NCI-H82 (cell line): ENCODE measurements at regions not wholly inside any gene's neighbourhood (a gene's known extent, or its start where the extent isn't known, plus 50 kb on each side); places are given as distances from the start of the nearest gene placed in this dataset.

ENCODE experiments used
- DNase-seq: peaks from one replicate; lab custom pipeline; 2025; lab: John Stamatoyannopoulos, UW

DNA sequence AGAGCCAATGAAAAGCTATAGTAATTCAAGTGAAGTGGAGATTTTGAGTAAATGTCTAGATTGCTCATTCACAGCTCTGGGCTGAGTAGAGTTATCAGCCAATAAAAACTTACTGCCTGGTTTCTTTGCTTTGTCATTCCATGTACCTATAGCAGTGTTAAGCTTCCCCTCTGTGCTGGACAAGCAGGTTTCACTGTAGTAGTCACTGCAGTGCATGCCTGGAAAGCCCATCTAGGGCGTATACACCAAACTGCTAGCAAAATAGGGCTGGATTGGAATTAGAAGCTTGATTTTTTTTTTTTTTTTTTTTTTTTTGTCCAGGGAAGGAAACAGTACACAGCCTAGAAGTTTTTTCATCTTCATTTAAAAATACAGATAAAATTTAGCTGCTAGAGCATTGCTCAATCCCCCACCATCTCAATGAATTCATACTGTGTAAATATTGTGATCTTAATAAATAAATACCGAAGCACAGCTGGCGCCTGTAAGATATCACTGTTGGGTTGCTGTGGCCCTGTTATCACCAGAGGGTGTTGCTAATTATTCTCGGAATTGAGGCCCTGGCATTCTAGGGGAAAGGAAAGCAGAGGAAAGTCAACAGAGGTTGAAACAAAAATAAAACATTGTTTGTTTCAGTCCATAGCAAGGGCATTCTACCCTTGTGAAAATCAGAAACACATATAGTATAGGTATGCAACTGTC, 968.5 kb upstream of the GJE1 start:
- DNase-seq = no peak

DNA sequence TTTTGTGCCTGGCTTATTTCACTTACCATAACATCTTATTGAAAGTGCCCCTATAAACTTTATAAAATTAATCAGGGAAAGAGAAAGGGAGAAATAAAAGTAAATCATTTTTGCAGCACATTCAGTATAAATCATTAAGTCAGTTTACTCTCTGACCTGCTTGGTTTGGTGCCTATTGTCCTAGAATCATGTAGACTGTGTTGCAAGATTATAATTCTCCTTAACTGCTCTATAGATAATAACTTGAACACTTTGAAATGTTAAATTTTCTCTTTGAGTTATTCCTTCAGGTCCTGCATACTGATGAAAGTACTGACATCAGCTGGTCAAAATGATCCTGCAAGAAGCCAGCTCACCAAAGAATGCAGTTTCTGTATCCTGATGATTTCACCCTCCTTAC, 969.6 kb upstream of the GJE1 start:
- DNase-seq = no peak

DNA sequence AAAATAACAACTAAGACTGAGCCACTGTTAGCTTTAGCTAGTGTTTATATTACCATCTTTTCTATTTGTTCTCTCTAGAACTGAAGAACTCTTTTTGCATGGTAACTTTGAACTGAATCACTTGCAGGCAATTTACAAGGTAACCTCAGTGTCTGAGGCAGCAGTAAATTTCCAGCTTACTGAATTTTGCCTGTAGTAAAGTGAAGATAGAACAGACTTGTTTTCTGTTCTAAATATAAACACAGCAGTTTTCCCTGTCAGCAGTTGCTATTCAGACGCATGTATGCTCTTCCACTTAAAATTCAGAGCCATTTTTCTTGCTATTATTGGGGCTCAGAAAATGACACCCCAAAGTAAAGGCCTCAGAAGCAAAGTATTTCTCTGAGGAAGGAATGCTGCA, 974.0 kb upstream of the GJE1 start:
- DNase-seq = no peak

DNA sequence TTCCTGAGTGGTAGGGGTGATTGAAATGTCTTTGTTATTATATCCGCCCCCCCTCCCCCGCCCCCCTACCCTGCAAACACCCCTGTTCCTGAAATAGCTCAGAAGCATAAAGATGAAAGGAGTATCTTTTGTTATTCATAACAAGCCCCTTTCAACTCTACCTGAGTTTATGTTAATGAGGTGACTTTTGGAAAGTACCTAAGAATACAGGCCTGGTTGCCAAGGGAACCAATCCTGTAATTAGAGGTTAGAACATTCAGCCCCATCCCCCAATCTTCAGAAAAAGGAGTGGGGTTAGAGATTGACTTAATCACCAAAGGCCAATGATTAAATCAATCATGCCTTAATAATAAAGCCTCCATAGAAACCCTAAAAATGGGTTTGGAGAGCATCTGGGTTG, 979.2 kb upstream of the GJE1 start:
- peak; percentile 13 for DNase-seq

DNA sequence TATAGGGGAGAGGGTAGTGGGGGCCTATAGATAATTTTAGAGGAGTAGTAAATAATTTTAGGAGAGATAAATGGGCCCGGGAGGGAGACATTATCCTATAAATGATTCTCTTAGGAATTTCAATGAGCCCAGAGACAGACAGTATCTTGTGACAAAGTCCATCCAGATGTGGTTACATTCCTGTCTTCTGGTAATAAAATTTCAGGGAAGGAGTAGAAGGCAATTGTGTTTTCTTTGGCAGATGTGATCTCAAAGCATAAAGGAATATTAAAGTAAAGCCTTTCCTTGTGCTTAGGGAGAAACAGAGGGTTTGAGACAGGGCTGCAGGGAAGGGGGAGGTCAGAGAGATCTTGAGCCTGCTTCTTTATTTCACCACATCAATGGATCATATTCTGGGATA, 979.8 kb upstream of the GJE1 start:
- no peak for DNase-seq

DNA sequence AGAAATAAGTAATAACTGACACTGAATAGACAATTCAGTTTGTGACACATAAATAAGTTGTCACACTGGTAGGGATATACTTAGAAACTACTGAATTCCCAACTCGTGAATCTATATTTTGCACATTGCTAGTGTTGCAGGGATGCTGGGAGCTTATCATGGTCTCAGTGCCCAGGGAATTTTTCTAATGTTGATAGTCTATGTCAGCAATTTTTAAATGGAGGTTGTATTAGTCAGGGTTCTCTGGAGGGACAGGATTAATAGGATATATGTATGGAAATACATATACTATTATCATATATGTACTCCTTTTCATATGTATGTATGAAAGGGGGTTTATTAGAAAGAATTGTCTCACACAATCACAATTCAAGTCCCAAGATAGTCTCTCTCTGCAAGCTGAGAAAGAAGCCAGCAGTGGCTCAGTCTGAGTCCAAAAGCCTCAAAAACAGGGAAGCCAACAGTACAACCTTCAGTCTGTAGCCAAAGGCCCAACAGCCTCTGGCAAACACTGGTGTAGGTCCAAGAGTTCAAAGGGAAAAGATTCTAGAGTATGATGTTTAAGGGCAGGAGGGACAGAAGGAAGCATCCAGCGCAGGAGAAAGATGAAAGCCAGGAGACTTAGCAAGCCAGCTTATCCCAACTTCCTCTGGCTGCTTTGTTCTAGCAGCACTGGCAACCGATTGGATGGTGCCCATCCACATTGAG, 980.9 kb upstream of the GJE1 start:
- DNase-seq = no peak

DNA sequence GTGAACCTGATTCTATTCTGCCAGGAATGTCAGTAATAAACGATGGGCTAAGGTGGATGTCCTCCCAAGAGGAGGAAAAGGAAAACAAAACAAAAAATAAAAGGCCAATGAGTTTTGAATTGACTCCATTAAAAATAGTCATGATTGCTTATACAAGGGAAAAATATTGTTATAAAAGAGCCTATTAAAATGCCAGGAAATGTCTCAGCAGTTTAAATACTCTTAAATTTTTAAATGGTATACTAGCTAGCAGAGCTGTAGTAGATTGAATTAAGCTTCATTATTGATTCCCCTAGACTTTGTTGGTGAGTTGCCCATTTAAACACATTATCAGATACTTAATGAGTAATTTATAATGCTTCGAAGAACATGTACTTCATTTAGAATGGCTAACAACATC, 990.9 kb upstream of the GJE1 start:
- DNase-seq = no peak

DNA sequence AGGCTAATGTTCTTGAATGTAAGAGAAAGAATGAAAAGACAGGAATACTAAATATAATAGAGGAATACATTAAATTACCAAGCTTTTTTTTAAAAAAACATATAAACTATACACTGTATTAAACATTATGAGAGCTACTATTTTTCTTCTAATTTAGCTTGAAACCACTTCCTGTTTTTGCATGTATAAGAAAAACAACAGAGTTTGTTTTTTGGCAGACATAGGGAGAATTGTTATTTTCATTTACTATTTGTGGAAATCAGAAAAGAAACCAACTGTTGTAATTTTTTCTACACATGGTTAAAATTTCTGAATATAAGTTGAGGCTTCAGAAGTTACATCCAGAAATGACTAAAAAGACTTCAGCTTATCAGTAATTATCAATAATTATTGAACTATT, 991.8 kb upstream of the GJE1 start:
- DNase-seq = no peak

DNA sequence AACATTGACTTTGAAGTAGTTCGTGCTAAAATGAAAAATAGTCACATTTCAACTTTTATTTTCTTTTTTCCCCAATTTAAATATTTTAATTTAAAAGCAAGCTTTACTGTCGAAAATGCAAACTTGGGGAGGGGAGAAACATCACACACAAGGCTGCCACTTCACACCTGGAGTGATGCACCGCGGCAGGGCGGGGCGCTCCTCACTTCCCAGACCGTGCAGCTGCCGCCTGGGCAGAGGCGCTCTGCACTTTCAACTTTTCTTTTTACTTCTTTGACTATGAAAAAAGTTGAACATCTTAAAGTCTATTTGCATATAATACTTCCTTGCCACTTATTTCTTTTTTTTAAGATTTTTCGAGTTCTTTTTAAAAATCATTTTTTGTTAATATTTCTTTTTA, 993.3 kb upstream of the GJE1 start:
- DNase-seq = no peak

DNA sequence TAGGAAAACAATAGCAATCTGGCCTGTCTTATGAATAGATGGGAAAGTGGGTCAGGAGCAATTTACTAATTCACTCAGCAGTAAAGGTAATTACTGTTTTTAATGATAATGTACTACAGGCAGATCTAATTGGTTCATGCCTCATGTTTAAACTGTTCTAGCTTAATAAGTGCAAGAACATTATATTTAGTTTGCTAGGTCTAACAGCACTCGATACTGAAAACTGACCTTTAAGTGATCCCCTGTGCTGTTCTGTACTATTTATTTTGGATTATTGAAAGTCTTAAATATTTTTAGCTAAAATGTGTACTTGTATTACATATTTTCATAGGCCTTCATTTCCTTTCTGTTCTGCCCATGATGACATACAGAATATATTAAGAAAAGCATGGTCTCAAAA, 998.0 kb upstream of the GJE1 start:
- peak; percentile 36 for DNase-seq

DNA sequence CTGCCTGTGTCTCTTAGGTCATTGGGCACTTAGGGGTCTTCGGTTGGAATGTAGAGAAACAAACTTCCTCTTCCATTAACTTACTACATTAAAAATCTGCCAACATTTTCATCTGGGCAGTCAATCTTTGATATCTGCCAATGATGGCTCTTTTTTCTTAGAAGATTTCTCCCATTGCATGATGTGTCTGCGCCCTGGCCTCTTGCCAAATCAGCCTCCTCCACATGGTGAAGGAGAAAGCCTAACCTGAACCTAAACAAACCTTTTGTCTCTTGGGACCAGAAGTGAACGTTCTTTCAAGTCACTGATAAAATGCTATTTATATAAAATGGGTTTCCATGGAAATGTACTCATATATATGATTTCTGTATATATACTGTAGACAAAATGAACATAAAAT, 998.9 kb upstream of the GJE1 start:
- peak; percentile 22 for DNase-seq

DNA sequence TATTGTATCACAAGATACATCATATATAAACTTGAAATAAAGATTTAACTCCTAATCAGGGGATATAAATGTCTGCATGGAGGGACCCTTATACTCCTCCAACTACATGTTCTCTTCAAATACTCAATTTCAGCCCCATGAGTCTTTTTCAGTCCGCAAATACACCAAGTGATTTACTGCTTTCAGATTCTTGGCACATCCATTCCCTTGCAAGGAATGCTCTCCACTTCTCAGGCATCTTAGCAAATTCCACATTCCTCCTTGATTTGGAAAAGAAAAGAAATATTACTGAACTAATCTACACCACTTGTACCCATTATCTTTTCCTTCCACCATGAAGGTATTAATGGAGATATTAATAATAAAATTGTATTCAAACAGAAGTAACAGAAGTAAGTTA, 999.4 kb upstream of the GJE1 start:
- DNase-seq = no peak

DNA sequence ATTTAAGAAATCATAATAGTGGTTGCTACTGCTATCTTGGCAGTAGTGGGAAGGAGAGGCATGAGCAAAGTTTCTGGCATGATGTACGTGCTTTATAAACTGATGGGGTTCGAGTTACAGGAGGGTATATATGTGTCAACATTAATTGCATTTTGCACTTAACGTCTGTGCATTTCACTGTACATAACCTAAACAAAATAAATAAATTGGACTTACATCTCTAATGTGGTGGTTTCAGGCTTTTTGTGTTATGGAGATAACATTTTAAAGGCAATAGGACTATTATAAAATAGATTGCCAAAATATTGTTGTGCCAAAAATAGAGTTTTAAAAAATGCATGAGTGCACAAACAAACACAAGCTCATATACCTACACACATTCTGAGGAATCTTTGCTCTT, 1001.1 kb upstream of the GJE1 start:
- DNase-seq = no peak

DNA sequence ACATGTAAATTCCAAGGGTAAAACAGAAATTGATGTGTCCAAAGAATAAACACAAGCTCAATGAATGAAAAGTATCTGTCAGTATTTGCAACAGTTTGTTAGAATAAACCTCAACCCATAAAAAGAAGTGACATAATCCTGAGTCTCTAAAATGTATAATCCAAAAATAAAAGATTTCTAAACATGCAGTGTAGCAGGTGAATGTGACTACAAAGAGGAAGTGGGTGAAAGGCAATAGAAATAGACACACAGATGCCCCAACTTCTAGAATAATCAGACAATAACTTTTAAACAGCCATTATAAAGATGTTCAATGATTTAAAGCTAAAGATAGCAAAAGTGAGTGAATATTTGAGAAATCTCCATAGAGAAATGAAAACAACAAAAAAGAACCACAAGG, 1009.2 kb upstream of the GJE1 start:
- DNase-seq = no peak

DNA sequence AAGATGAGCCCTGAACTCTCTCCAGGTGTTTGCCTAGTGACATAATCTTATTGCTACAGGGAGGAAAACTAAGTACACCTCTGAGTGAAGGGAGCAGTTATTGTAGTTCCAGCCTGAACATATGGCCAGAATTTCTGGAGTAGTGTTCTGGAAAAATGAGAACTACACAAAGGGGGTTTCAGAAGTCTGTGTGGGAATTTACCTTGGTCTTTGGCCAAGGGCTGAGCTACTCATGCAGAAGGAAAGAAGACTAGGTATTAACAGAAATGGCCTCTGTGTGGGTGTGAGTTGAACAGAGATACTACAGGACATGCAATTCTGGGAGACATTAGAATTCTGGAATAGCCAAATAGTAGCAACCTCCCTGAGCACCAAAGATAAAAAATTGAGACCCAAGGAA, 1009.7 kb upstream of the GJE1 start:
- DNase-seq = peak; percentile 5

DNA sequence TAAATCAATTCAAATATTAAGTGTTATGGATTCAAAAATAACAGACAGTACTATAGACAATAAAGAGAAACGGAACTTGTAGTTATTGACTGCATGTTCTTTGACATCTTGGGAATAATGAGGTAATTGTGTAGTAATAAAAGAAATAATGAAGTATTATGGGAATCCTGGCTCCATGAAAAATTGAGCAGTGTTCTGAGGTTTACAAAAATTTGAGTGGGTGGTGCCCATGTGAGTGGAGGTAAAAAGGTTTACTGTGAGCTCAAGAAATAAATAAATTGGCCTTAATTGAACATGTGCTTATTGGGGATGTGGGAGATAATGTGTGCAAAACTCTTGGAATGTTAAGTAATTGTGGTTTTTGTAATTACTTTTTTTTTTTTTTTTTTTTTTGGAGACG, 1013.7 kb upstream of the GJE1 start:
- no peak for DNase-seq

DNA sequence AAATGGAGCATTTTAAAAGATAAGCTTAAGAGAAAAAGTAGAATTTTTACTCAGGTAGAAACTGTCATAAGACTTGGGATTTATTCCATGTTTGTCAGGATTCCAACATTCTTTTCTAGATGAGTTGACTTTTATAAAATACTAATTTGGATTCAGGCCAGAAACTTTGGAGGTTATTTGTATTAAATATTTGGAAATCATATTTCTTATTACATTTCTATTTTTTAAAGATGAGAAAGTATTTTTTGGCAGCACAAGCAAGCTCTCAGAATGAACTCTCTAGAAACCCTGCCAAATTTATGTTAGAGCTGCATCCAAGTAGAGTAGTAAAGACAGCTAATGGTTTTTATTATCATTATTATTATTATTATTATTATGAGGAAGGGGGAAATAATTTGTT, 1014.9 kb upstream of the GJE1 start:
- DNase-seq = no peak

DNA sequence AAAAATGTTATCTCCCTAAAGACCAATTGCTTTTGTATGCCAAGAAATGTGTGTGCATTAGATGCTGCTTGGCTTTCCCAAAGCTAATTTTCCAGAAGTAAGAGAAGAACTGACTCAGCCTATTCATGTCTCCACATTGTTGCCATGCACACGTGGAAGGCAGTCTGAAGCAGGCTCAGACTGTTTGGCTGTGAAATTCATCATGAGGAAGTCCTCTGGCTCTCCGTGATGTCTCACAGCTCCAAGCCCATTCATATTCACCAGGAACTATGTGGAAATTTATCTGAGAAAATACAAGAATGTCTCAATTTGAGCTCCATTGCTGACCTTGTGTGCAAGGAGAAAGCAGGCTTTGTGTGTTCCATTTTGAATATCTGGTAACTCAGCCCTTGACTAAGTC, 1022.2 kb upstream of the GJE1 start:
- no peak for DNase-seq

DNA sequence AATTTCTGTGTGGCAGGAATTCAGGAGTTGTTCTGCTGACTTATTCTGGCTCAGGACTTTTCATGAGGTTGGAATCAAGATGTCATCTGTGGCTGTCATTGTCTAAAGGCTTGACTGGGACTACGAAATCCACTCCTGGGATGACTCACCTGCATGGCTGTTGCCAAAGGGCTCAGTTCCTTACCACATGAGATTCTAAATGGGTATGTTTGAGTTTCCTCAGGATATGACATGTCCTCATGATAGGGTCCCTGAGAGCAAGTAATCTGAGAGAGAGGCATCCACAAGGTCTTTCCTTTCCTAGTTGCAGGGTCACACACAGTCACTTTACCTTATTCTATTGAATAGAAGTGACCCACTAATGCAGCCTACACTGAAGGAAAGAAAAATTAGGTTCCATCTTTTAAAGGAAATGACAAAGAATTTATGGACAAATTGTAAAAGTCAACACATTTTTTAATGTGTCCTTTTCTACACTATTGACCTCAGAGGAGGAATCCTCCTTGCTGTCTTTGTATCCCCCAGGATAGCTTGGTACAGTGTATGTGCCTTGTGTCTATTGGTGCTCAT, 1025.0 kb upstream of the GJE1 start:
- DNase-seq = no peak

DNA sequence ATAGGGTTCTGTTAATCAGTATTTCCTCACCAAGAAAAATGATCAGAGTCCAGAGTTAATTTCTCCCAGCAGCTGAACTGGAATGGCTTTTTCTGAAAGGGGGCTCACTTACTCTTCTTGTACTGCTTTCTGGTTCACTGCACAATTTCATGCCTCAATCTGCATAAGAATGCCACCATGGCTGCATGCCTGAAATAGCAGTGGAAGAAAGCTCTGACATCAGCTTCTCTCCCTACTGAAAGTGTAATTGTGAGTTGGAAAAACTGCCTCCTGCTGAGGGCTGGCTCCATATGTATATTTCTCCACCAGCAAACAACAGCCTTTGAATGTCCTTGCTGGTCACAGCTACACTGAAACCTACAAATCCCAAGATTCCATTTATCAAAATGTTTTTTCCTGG, 1027.2 kb upstream of the GJE1 start:
- no peak for DNase-seq

DNA sequence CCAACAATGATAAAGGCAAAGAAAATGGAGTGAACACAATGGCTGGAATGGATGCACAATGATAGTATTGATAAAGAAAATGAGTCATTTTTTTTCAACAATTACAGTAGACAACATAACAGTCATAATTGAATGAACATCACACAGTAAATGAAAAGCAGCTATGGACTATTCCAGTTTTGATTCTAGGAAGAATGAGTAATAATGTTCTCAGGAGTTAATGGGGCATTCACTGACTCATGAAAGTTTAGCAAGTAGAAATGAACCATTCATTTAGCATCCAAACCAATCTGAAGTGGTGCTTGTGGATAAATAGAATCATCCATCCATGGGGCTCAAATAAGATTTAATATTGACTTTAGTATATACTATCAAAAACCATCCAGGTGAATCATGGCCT, 1029.5 kb upstream of the GJE1 start:
- no peak for DNase-seq

DNA sequence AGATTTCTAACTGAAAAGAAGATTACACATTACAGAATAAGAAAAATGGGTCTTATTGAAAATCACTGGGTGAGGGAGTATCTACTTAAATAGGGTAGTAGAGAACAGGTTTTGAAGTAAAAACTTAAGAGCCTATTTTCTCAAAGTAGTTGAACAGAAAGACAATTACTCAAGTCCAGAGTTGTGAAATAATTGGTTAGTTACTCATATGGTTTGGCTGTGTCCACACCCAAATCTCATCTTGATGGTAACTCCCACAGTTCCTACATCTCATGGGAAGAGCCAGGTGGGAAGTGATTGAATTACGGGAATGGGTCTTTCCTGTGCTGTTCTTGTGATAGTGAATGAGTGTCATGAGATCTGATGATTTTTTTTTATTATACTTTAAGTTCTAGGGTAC, 1035.3 kb upstream of the GJE1 start:
- no peak for DNase-seq

DNA sequence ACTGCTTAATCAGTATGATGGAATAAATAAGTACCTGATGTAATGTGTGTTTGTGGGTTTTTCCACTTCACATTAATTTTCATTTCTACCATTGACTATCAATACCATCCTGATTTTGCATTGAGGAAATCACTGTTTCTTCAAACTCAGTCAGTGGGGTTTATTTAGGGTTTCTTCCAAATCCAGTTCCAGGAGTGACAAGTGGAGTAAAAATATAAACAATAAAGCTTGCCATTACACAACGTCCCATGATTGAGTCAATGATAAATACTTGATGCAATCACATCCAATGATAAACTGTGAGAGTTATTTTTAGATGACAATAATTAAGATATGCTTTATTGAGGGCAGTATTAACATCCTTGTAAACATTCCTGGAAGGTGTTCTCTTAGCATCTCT, 1037.4 kb upstream of the GJE1 start:
- no peak for DNase-seq

DNA sequence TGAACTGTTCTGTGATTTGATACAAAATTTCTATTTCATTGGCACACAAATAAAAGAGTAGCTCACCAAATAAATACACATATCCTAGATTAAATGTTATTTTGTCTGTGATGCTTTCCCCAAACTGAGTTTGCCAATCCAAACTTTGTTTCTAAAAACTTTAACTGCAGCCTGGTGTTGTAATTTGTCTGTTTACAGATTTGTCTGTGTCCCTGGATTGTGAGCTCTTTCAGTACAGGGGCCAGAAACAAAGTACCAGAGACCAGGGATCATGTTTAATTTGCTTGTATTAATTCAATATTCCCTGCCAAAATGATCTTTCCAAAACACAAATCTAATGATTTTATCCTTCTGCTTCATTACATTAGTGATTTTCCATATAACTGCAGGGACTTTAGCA, 1044.6 kb upstream of the GJE1 start:
- DNase-seq = no peak
